Neural progenitor cell (in vitro differentiated cells): ENCODE measurements at regions not wholly inside any gene's neighbourhood (a gene's known extent, or its start where the extent isn't known, plus 50 kb on each side); places are given as distances from the start of the nearest gene placed in this dataset.
"Not testable (repeated sequence)": the region's sequence is repeated elsewhere in the genome, so short reads cannot be mapped to it uniquely, and the experiment has no call there.

ENCODE experiments used
- DNase-seq: peaks from one replicate; pipeline ENCODE4 v3.0.0-alpha.2; 2016; ENCODE audit warnings: low spot score
- H2AFZ ChIP-seq: fragments of 200-600 bp; sonication (generic); replicated peaks from 2 replicates; pipeline ENCODE4 v1.6.1; 2016; ENCODE audit warnings: antibody characterized with exemption
- H3F3A ChIP-seq: fragments of 200-600 bp; sonication (generic); 2 replicates; pipeline ENCODE4 v1.6.1; 2016; ENCODE audit warnings: antibody characterized with exemption, low read depth
- H3K27ac ChIP-seq: fragments of 200-600 bp; sonication (generic); 2 replicates; pipeline ENCODE4 v1.5.1; 2016; ENCODE audit warnings: mild to moderate bottlenecking
- H3K27me3 ChIP-seq: fragments of 200-600 bp; sonication (generic); 2 replicates; pipeline ENCODE4 v1.6.1; 2016; ENCODE audit warnings: mild to moderate bottlenecking, moderate library complexity
- H3K36me3 ChIP-seq: fragments of 200-600 bp; sonication (generic); 2 replicates; pipeline ENCODE4 v1.5.1; 2016
- H3K4me1 ChIP-seq: fragments of 200-600 bp; sonication (generic); 2 replicates; pipeline ENCODE4 v1.6.1; 2016; ENCODE audit warnings: mixed run types
- H3K4me2 ChIP-seq: fragments of 200-600 bp; sonication (generic); 2 replicates; pipeline ENCODE4 v1.6.1; 2016
- H3K4me3 ChIP-seq: fragments of 200-600 bp; sonication (generic); 2 replicates; pipeline ENCODE4 v1.5.1; 2016
- H3K79me2 ChIP-seq: fragments of 200-600 bp; sonication (generic); 2 replicates; pipeline ENCODE4 v1.6.1; 2016; ENCODE audit warnings: low read depth
- H3K9ac ChIP-seq: fragments of 200-600 bp; sonication (generic); 2 replicates; pipeline ENCODE4 v1.6.1; 2016
- H3K9me3 ChIP-seq: fragments of 200-600 bp; sonication (generic); 2 replicates; pipeline ENCODE4 v1.5.1; 2016; ENCODE audit warnings: low read depth
- H4K20me1 ChIP-seq: fragments of 200-600 bp; sonication (generic); 2 replicates; pipeline ENCODE4 v1.6.1; 2016; ENCODE audit warnings: low read depth
- H3K27ac Mint-ChIP-seq: 3 replicates; pipeline ENCODE4 v1.8.0; 2021; ENCODE audit warnings: mixed read lengths
- H3K27me3 Mint-ChIP-seq: 2 replicates; pipeline ENCODE4 v1.8.0; 2022; ENCODE audit warnings: low read depth, mild to moderate bottlenecking, inconsistent platforms, moderate library complexity, mixed read lengths; ENCODE audit not compliant: insufficient read depth
- H3K36me3 Mint-ChIP-seq: 3 replicates; pipeline ENCODE4 v1.8.0; 2021; ENCODE audit warnings: mixed read lengths
- H3K4me1 Mint-ChIP-seq: 3 replicates; pipeline ENCODE4 v1.8.0; 2021; ENCODE audit warnings: mixed read lengths
- H3K4me3 Mint-ChIP-seq: 3 replicates; pipeline ENCODE4 v1.8.0; 2021; ENCODE audit warnings: mild to moderate bottlenecking, moderate library complexity, mixed read lengths
- H3K9me3 Mint-ChIP-seq: 3 replicates; pipeline ENCODE4 v1.8.0; 2020; ENCODE audit warnings: mixed read lengths
- EZH2 ChIP-seq: fragments of 200-600 bp; sonication (generic); IDR thresholded peaks from 2 replicates; pipeline ENCODE4 v1.6.1; 2017; ENCODE audit warnings: antibody characterized with exemption, mild to moderate bottlenecking, moderate library complexity
- EZH2phosphoT487 ChIP-seq: fragments of 200-600 bp; sonication (generic); IDR thresholded peaks from 2 replicates; pipeline ENCODE4 v1.6.1; 2017; ENCODE audit warnings: antibody characterized with exemption
- TF ChIP-seq, protein P1 (sequence below): fragments of 200-600 bp; sonication (generic); IDR thresholded peaks from 2 replicates; pipeline ENCODE4 v1.5.1; 2017; ENCODE audit warnings: antibody characterized with exemption, mild to moderate bottlenecking

DNA sequence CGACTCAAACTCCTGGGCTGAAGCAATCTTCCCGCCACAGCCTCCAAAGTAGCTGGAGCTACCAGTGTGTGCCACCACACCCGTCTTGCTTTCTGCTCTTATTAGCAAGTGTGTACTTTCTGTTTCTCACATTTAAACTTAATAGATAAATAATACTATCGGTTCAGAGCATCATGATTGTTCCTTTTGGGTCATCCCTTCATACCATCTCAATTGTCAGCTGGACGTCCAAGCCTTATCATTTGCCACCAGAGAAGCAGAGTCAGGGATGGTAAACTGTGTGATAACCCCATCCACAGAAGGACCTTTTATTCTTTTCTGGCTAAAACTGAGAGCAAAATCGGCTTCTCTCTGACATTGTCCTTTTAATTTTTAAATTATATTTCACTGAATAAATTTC lies 279.8 kb upstream of the GOT2 start:
- no peak overlapping the region for H2AFZ ChIP-seq
- TF ChIP-seq EZH2 (no peak), EZH2phosphoT487 (no peak)
- TF ChIP-seq, protein P1, sequence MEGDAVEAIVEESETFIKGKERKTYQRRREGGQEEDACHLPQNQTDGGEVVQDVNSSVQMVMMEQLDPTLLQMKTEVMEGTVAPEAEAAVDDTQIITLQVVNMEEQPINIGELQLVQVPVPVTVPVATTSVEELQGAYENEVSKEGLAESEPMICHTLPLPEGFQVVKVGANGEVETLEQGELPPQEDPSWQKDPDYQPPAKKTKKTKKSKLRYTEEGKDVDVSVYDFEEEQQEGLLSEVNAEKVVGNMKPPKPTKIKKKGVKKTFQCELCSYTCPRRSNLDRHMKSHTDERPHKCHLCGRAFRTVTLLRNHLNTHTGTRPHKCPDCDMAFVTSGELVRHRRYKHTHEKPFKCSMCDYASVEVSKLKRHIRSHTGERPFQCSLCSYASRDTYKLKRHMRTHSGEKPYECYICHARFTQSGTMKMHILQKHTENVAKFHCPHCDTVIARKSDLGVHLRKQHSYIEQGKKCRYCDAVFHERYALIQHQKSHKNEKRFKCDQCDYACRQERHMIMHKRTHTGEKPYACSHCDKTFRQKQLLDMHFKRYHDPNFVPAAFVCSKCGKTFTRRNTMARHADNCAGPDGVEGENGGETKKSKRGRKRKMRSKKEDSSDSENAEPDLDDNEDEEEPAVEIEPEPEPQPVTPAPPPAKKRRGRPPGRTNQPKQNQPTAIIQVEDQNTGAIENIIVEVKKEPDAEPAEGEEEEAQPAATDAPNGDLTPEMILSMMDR, result no peak
- H3K79me2 ChIP-seq, result no peaks in the 10 kb centered on the region
- H3K27ac ChIP-seq, result no peak overlapping the region
- no peaks in the 10 kb centered on the region for H4K20me1 ChIP-seq
- H3K9me3 ChIP-seq, result no peaks in the 10 kb centered on the region
- H3K9ac ChIP-seq, result no peak overlapping the region
- H3K27ac Mint-ChIP-seq, result no peak overlapping the region
- H3K27me3 Mint-ChIP-seq, result peaks cover 2% of the 10 kb centered on the region
- no peaks in the 10 kb centered on the region for H3K4me1 Mint-ChIP-seq
- H3K36me3 Mint-ChIP-seq, result no peaks in the 10 kb centered on the region
- H3F3A ChIP-seq, result no peaks in the 10 kb centered on the region
- no peak for DNase-seq
- no peak overlapping the region for H3K4me2 ChIP-seq
- no peak overlapping the region for H3K4me3 Mint-ChIP-seq
- no peaks in the 10 kb centered on the region for H3K27me3 ChIP-seq
- no peaks in the 10 kb centered on the region for H3K4me1 ChIP-seq
- no peaks in the 10 kb centered on the region for H3K9me3 Mint-ChIP-seq
- H3K4me3 ChIP-seq, result no peak overlapping the region
- H3K36me3 ChIP-seq, result no peaks in the 10 kb centered on the region

DNA sequence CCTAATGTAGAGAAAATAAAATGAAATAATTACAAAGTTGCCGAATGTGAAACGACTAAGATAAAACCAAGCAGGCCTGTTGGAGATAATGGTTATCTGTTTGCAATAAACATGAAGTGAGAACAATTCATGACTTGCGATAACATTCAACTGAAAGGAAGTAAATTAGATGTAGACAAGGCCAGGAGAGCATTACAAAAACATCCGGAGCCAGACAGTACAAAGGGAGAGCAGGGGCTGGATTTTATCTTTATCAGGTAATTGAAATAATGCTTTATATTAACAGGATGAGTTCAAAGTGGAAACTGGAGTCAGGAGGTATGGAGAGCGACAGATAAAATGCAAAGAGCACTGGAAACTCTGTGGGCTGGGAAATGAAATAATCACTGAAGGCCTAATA lies 265.6 kb upstream of the GOT2 start:
- Histone ChIP-seq H3K79me2 (no peaks in the 10 kb centered on the region), H3K9me3 (no peaks in the 10 kb centered on the region), H4K20me1 (no peaks in the 10 kb centered on the region), H3F3A (no peaks in the 10 kb centered on the region), H3K4me1 (no peaks in the 10 kb centered on the region), H3K4me2 (no peak overlapping the region), H3K27ac (no peak overlapping the region), H3K9ac (no peak overlapping the region), H2AFZ (no peak overlapping the region), H3K36me3 (no peaks in the 10 kb centered on the region), H3K27me3 (no peaks in the 10 kb centered on the region), H3K4me3 (no peak overlapping the region)
- TF ChIP-seq, protein P1, result no peak
- TF ChIP-seq EZH2, result no peak
- TF ChIP-seq EZH2phosphoT487, result no peak
- H3K4me3 Mint-ChIP-seq, result no peak overlapping the region
- DNase-seq, result no peak
- H3K4me1 Mint-ChIP-seq, result no peaks in the 10 kb centered on the region
- H3K36me3 Mint-ChIP-seq, result peaks cover 2% of the 10 kb centered on the region
- no peak overlapping the region for H3K27ac Mint-ChIP-seq
- H3K9me3 Mint-ChIP-seq, result no peaks in the 10 kb centered on the region
- peaks cover 2% of the 10 kb centered on the region for H3K27me3 Mint-ChIP-seq

DNA sequence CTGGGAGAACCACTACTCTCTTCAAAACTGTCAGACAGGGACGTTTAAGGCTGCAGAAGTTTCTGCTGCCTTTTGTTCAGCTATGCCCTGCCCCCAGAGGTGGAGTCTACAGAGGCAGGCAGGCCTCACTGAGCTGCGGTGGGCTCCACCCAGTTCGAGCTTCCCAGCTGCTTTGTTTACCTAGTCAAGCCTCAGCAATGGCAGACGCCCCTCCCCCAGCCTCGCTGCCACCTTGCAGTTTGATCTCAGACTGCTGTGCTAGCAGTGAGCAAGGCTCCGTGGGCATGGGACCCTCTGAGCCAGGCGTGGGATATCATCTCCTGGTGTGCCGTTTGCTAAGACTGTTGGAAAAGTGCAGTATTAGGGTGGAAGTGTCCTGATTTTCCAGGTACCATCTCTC lies 258.6 kb upstream of the GOT2 start:
- H3K27ac Mint-ChIP-seq, H3K4me3 ChIP-seq, H3K27me3 Mint-ChIP-seq, H3K36me3 ChIP-seq, H3K79me2 ChIP-seq, H3K27me3 ChIP-seq, H3K4me2 ChIP-seq, H3K9me3 ChIP-seq, H3K27ac ChIP-seq, H4K20me1 ChIP-seq, H3K9ac ChIP-seq, H3F3A ChIP-seq, H3K4me1 ChIP-seq, DNase-seq, H3K36me3 Mint-ChIP-seq, H3K4me3 Mint-ChIP-seq, H3K4me1 Mint-ChIP-seq, H2AFZ ChIP-seq: not testable (repeated sequence)
- peaks cover 12% of the 10 kb centered on the region for H3K9me3 Mint-ChIP-seq

DNA sequence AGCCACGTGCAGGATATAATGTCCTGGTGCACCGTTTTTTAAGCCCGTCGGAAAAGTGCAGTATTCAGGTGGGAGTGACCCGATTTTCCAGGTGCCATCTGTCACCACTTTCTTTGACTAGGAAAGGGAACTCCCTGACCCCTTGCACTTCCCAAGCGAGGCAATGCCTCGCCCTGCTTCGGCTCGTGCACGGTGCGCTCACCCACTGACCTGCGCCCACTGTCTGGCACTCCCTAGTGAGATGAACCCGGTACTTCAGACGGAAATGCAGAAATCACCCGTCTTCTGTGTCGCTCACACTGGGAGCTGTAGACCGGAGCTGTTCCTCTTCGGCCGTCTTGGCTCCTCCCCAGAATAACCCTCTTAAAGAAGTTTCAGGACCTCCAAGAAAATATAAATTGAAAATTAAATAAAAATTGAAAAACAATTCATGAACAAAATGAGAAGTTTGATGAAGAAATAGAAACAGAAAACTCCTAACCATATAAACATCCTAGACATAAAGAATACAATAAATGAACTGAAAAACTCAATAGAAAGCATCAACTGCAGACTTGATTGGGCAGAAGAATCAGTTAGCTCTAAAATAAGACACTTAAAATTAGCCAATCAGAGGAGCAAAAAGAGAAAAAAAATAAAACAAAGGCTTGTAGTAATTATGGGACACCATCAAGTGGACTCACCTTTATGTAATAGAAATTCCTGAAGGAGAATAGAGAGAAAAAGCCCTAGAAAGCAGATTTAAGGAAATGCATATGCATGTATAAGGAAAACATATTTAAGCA lies 249.3 kb upstream of the GOT2 start:
- peak overlapping the region; percentile 5 for H3K4me3 ChIP-seq
- H3K27me3 Mint-ChIP-seq, H3K36me3 Mint-ChIP-seq, H2AFZ ChIP-seq, H3K27ac ChIP-seq, H3K27me3 ChIP-seq, DNase-seq, H3K4me3 Mint-ChIP-seq, H3K4me2 ChIP-seq, H3K9ac ChIP-seq, H3F3A ChIP-seq, H3K27ac Mint-ChIP-seq, H3K4me1 Mint-ChIP-seq, H3K79me2 ChIP-seq, H3K4me1 ChIP-seq, H4K20me1 ChIP-seq, H3K36me3 ChIP-seq: not testable (repeated sequence)
- peaks cover 11% of the 10 kb centered on the region for H3K9me3 ChIP-seq
- peaks cover 18% of the 10 kb centered on the region for H3K9me3 Mint-ChIP-seq
